Endodermal cell (in vitro differentiated cells): ENCODE measurements at regions not wholly inside any gene's neighbourhood (a gene's known extent, or its start where the extent isn't known, plus 50 kb on each side); places are given as distances from the start of the nearest gene placed in this dataset.
A peak's percentile ranks its signal among the peaks of the same experiment; 100 is the strongest.

ENCODE experiments used
- DNase-seq: peaks from one replicate; pipeline ENCODE4 v3.0.0-alpha.2; 2017
- H3K27ac ChIP-seq: 2 replicates; pipeline ENCODE4 v1.5.1; 2013; ENCODE audit warnings: mild to moderate bottlenecking, low read depth, low read length, moderate library complexity
- H3K27me3 ChIP-seq: 2 replicates; pipeline ENCODE4 v1.6.1; 2013; ENCODE audit warnings: mild to moderate bottlenecking, low read length, moderate library complexity; ENCODE audit not compliant: insufficient read depth, control insufficient read depth, poor library complexity, severe bottlenecking
- H3K36me3 ChIP-seq: 2 replicates; pipeline ENCODE4 v1.7.0; 2013; ENCODE audit warnings: mild to moderate bottlenecking, low read length, moderate library complexity; ENCODE audit not compliant: control insufficient read depth, insufficient read depth
- H3K4me1 ChIP-seq: one replicate; pipeline ENCODE4 v1.7.0; 2013; ENCODE audit warnings: low read length; ENCODE audit not compliant: control insufficient read depth, insufficient read depth
- H3K4me3 ChIP-seq: 2 replicates; pipeline ENCODE4 v1.5.1; 2013; ENCODE audit warnings: mild to moderate bottlenecking, low read length, moderate library complexity
- H3K9ac ChIP-seq: 2 replicates; pipeline ENCODE4 v1.6.1; 2013; ENCODE audit warnings: mild to moderate bottlenecking, low read length, moderate library complexity; ENCODE audit not compliant: poor library complexity, severe bottlenecking; ENCODE audit errors: extremely low read depth
- H3K9me3 ChIP-seq: 2 replicates; pipeline ENCODE4 v1.6.1; 2013; ENCODE audit warnings: mild to moderate bottlenecking, low read length, moderate library complexity; ENCODE audit not compliant: control insufficient read depth
- H3K27ac Mint-ChIP-seq: 2 replicates; pipeline ENCODE4 v1.8.0; 2020; ENCODE audit warnings: mixed read lengths
- H3K27me3 Mint-ChIP-seq: 2 replicates; pipeline ENCODE4 v1.8.0; 2021; ENCODE audit warnings: mild to moderate bottlenecking, mixed read lengths; ENCODE audit not compliant: insufficient read depth
- H3K36me3 Mint-ChIP-seq: 2 replicates; pipeline ENCODE4 v1.8.0; 2020; ENCODE audit warnings: low read depth, mixed read lengths
- H3K4me1 Mint-ChIP-seq: 2 replicates; pipeline ENCODE4 v1.8.0; 2020; ENCODE audit warnings: mixed read lengths
- H3K4me3 Mint-ChIP-seq: 2 replicates; pipeline ENCODE4 v1.8.0; 2020; ENCODE audit warnings: mild to moderate bottlenecking, moderate library complexity, mixed read lengths
- H3K9me3 Mint-ChIP-seq: 2 replicates; pipeline ENCODE4 v1.8.0; 2020; ENCODE audit warnings: mild to moderate bottlenecking, mixed read lengths
- WGBS, 2 experiments: methylation state at CpG; one replicate each; pipeline versions ENCODE4 v1.1.5 to v1.1.7; 2013; ENCODE audit warnings: missing lambda C conversion rate in 2 of 2, mixed read lengths in 1 of 2; ENCODE audit not compliant: insufficient coverage in 1 of 2, insufficient read length in 1 of 2; 5-methylcytosine and 5-hydroxymethylcytosine counted together
- TF ChIP-seq, protein P1 (sequence below): fragments of 200-600 bp; sonication (generic); conservative IDR thresholded peaks from 2 replicates; pipeline ENCODE4 v1.5.0; 2021; ENCODE audit warnings: antibody characterized with exemption, mild to moderate bottlenecking

DNA sequence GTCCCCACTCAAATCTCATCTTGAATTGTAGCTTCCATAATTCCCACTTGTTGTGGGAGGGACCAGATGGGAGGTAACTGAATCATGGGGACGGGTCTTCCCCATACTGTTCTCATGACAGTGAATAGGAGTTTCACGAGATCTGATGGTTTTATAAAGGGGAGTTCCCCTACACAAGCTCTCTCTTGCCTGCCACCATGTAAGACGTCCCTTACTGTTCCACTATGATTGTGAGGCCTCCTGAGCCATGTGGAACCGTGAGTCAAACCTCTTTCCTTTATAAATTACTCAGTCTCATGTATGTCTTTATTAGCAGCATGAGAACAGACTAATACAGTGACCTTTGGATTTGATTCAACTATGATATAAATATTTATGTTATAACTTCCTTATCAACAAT lies 78.0 kb downstream of the CYRIA start:
- Mint-ChIP-seq H3K27me3 (no peaks in the 10 kb centered on the region), H3K9me3 (no peaks in the 10 kb centered on the region), H3K27ac (no peak overlapping the region), H3K4me3 (no peak overlapping the region), H3K36me3 (no peaks in the 10 kb centered on the region), H3K4me1 (peaks cover 14% of the 10 kb centered on the region)
- Histone ChIP-seq H3K4me1 (no peaks in the 10 kb centered on the region), H3K27me3 (no peaks in the 10 kb centered on the region), H3K27ac (no peak overlapping the region), H3K4me3 (no peak overlapping the region), H3K9ac (no peak overlapping the region), H3K9me3 (no peaks in the 10 kb centered on the region), H3K36me3 (no peaks in the 10 kb centered on the region)
- TF ChIP-seq, protein P1, sequence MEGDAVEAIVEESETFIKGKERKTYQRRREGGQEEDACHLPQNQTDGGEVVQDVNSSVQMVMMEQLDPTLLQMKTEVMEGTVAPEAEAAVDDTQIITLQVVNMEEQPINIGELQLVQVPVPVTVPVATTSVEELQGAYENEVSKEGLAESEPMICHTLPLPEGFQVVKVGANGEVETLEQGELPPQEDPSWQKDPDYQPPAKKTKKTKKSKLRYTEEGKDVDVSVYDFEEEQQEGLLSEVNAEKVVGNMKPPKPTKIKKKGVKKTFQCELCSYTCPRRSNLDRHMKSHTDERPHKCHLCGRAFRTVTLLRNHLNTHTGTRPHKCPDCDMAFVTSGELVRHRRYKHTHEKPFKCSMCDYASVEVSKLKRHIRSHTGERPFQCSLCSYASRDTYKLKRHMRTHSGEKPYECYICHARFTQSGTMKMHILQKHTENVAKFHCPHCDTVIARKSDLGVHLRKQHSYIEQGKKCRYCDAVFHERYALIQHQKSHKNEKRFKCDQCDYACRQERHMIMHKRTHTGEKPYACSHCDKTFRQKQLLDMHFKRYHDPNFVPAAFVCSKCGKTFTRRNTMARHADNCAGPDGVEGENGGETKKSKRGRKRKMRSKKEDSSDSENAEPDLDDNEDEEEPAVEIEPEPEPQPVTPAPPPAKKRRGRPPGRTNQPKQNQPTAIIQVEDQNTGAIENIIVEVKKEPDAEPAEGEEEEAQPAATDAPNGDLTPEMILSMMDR: no peak
- 94 to 100% methylated on average over 2 to 4 of the region's 4 CpGs for WGBS, 2 experiments
- no peak for DNase-seq

DNA sequence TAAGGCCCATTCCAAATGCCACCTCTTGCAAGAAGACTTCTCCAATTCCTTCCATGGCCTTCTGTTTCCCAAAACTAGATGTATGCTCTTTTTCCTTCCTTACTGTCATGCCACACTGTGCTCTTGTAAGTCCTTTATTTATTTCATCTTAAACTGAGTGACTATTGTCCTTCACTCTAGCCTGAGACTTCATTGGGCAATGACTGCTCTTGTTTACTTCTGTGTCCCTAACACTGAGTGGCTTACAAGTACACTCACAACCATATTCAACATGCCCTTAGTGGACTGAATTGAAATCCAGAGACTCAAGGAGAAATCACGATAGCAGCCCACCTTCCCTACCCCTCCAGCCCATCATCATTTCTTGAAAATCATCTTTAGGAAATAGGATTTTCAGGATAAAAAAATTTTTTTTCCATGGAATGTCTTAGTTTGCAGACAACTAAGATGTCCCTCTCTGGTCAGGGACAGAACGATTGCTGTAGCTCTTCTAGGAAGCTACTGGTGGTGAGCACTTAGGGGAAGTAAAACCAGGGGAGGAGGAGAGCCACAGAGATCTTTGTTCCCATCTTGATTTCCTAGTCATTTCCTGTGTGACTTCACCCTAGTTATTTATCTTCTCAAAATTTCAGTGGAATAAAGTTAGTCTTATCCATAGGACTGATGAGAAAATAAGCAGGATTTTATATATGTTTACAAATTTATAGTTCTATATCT lies 80.7 kb downstream of the CYRIA start:
- TF ChIP-seq, protein P1: no peak
- H3K36me3 ChIP-seq: no peaks in the 10 kb centered on the region
- WGBS, 2 experiments: 90 to 100% methylated on average over 1 to 2 of the region's 2 CpGs
- H3K36me3 Mint-ChIP-seq: no peaks in the 10 kb centered on the region
- H3K4me3 Mint-ChIP-seq: no peak overlapping the region
- peaks cover 14% of the 10 kb centered on the region for H3K4me1 Mint-ChIP-seq
- no peaks in the 10 kb centered on the region for H3K9me3 Mint-ChIP-seq
- no peak overlapping the region for H3K27ac ChIP-seq
- no peaks in the 10 kb centered on the region for H3K9me3 ChIP-seq
- H3K27ac Mint-ChIP-seq: no peak overlapping the region
- H3K27me3 Mint-ChIP-seq: no peaks in the 10 kb centered on the region
- H3K4me1 ChIP-seq: no peaks in the 10 kb centered on the region
- no peak for DNase-seq
- no peak overlapping the region for H3K4me3 ChIP-seq
- H3K9ac ChIP-seq: no peak overlapping the region
- H3K27me3 ChIP-seq: no peaks in the 10 kb centered on the region

DNA sequence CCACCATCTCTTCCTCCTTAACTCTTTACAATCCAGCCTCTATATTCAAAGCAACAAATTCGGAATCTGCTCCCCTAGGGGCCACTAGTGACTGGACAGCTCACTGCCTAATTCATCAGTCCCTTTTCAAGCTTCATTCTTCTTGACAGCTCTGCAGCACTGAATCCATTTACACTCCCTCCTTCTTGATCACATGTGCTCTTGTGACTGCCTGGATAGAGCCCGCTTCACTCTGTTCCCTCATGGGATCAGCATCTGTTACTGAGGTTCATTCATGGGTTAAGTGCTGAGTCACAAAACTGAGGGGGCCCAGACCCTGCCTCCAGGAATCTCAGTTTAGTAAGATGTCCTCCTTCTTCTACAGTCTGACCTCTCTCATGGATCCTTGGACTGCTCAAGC lies 81.5 kb downstream of the CYRIA start:
- WGBS, 2 experiments: 86 to 89% methylated on average over 2 of the region's 2 CpGs
- H3K4me1 Mint-ChIP-seq: peaks cover 13% of the 10 kb centered on the region
- Histone ChIP-seq H3K27me3 (no peaks in the 10 kb centered on the region), H3K9ac (no peak overlapping the region), H3K27ac (no peak overlapping the region), H3K4me3 (no peak overlapping the region), H3K4me1 (no peaks in the 10 kb centered on the region), H3K9me3 (no peaks in the 10 kb centered on the region), H3K36me3 (no peaks in the 10 kb centered on the region)
- no peak for DNase-seq
- H3K27me3 Mint-ChIP-seq: no peaks in the 10 kb centered on the region
- no peak overlapping the region for H3K27ac Mint-ChIP-seq
- TF ChIP-seq, protein P1: peak; percentile 33
- no peak overlapping the region for H3K4me3 Mint-ChIP-seq
- H3K9me3 Mint-ChIP-seq: no peaks in the 10 kb centered on the region
- no peaks in the 10 kb centered on the region for H3K36me3 Mint-ChIP-seq
